Activated B cell treated with CpG ODN at 0.5 μM for 24 hours (primary cell): ENCODE measurements at regions not wholly inside any gene's neighbourhood (a gene's known extent, or its start where the extent isn't known, plus 50 kb on each side); places are given as distances from the start of the nearest gene placed in this dataset.
A peak's percentile ranks its signal among the peaks of the same experiment; 100 is the strongest.

Experiments
- ATAC-seq: fragments of 200-7000 bp; cut with Tn5 transposase; one replicate; pipeline ENCODE4 v1.10.0; 2021; ENCODE audit warnings: low read depth, mild to moderate bottlenecking, moderate library complexity
- CTCF ChIA-PET: fragments of 350-600 bp; sonication (Branson Sonifier 250); formaldehyde crosslinking; loops from one replicate; lab custom pipeline; 2021; ENCODE audit warnings: antibody characterized with exemption; lab: Charles Lee
- POLR2A ChIA-PET: fragments of 350-600 bp; sonication (Branson Sonifier 250); formaldehyde crosslinking; loops from one replicate; lab custom pipeline; 2021; ENCODE audit warnings: antibody characterized with exemption; lab: Charles Lee
- DNase-seq: peaks from one replicate; pipeline ENCODE4 v3.0.0; 2022
- H3K27ac Mint-ChIP-seq: one replicate; pipeline ENCODE4 v1.8.0; 2020; ENCODE audit warnings: mixed read lengths
- H3K27me3 Mint-ChIP-seq: one replicate; pipeline ENCODE4 v1.8.0; 2021; ENCODE audit warnings: mixed read lengths
- H3K36me3 Mint-ChIP-seq: one replicate; pipeline ENCODE4 v1.8.0; 2021; ENCODE audit warnings: low read depth, mixed read lengths
- H3K4me1 Mint-ChIP-seq: one replicate; pipeline ENCODE4 v1.8.0; 2021; ENCODE audit warnings: mixed read lengths
- H3K4me3 Mint-ChIP-seq: one replicate; pipeline ENCODE4 v1.8.0; 2020; ENCODE audit warnings: mild to moderate bottlenecking, mixed read lengths
- H3K9me3 Mint-ChIP-seq: one replicate; pipeline ENCODE4 v1.8.0; 2020; ENCODE audit warnings: mixed read lengths
- intact Hi-C: fragments of 100-400 bp; cut with micrococcal nuclease; formaldehyde crosslinking; loops from one replicate; pipeline ENCODE4 v1.15.1; 2024
- TF ChIP-seq, protein P1 (sequence below): fragments of 200-600 bp; IDR thresholded peaks from one replicate; pipeline ENCODE4 v1.8.0; 2022; ENCODE audit warnings: antibody characterized with exemption, mild to moderate bottlenecking

DNA sequence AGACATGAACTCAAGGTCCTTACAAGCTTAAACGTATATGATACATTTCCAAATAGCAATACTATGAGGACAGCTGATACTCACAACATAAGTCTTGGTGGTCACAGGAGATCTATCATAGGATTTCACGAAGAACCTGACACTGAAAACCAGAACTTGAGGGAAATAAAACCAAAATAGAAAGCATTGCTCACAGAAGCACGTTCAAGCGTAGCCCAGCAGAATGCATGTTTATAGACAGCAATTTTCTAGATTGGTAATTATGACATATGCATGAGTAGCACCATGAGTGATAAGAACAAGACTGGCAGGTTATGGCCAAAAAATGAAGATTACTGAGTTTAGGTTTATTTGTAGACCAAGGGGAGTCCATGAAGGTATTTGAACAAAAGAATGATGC, 243.5 kb downstream of the ETS1 start:
- ChIA-PET CTCF (no interaction called here), POLR2A (interaction anchor here (0.5 to 1.2 kb wide), 2 partner anchors 41 to 52 kb away, joined by 3 to 10 read pairs; no protein-coding TSS in a partner anchor)
- DNase-seq = no peak
- intact Hi-C loops = loop anchor here (2.0 kb wide), 2 partner anchors 13 to 53 kb away; no protein-coding TSS in a partner anchor
- H3K36me3 Mint-ChIP-seq = no peaks in the 10 kb centered on the region
- peaks cover 37% of the 10 kb centered on the region for H3K4me1 Mint-ChIP-seq
- H3K4me3 Mint-ChIP-seq = no peak overlapping the region
- no peaks in the 10 kb centered on the region for H3K9me3 Mint-ChIP-seq
- no peaks in the 10 kb centered on the region for H3K27me3 Mint-ChIP-seq
- peak overlapping the region; percentile 76 for H3K27ac Mint-ChIP-seq
- TF ChIP-seq, protein P1, sequence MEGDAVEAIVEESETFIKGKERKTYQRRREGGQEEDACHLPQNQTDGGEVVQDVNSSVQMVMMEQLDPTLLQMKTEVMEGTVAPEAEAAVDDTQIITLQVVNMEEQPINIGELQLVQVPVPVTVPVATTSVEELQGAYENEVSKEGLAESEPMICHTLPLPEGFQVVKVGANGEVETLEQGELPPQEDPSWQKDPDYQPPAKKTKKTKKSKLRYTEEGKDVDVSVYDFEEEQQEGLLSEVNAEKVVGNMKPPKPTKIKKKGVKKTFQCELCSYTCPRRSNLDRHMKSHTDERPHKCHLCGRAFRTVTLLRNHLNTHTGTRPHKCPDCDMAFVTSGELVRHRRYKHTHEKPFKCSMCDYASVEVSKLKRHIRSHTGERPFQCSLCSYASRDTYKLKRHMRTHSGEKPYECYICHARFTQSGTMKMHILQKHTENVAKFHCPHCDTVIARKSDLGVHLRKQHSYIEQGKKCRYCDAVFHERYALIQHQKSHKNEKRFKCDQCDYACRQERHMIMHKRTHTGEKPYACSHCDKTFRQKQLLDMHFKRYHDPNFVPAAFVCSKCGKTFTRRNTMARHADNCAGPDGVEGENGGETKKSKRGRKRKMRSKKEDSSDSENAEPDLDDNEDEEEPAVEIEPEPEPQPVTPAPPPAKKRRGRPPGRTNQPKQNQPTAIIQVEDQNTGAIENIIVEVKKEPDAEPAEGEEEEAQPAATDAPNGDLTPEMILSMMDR = no peak
- ATAC-seq = peak; percentile 31

DNA sequence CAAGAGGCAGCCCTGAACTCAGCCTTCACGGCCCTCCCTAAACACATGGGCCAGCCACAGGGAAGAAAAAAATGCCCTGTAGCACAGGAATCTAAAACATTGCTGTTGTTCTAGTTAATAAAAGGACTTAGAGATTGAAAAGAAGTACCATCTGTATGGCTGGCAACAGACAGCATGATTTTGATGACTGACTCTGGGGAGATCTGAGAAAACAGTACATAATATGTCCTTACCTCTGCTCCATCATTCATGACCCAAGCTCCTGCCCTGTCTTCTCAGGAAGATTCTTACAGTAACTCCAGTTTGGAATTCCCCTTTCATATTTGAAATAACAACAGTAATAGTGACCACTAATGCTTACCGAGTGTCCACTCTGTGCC, 244.2 kb downstream of the ETS1 start:
- POLR2A ChIA-PET = interaction anchor here (1.2 kb wide), 1 partner anchor 51 kb away, joined by 3 read pairs; no protein-coding TSS in a partner anchor
- ATAC-seq = no peak

DNA sequence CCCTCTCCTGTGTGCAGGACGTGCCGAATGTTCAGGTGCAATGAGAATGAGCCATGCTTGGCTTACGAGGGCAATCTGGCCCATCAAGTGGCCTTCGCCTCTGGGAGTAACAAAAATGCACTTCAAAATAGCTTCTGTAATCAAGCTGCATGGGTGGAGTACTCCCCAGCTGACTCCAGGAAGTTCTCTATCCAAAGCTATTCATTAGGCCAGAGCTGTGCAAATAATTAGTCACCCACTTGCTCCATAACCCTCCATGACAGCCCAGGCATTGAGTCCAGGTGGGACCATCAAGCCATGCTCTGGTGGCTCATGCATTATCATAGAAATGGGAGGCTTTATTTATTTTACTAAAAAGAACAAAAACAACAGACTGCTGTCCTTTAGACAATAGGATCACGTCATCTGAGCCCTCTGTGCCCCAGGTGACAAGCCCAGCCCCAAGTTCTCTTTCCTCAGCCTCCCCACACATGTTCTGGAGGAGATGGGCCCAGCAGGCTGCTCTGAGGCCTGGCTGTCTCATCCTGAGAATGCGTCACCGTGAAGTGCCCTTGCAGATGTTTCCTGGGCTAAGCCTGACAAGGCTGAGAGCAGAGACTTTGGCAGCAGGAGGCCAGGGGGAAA, 244.7 kb downstream of the ETS1 start:
- H3K27me3 Mint-ChIP-seq = no peaks in the 10 kb centered on the region
- POLR2A ChIA-PET = interaction anchor here (0.9 to 1.2 kb wide), 3 partner anchors 19 to 56 kb away, joined by 3 to 4 read pairs (median 3); no protein-coding TSS in a partner anchor
- H3K36me3 Mint-ChIP-seq = no peaks in the 10 kb centered on the region
- no peak overlapping the region for H3K4me3 Mint-ChIP-seq
- ATAC-seq = peak; percentile 87
- H3K27ac Mint-ChIP-seq = peak overlapping the region; percentile 76
- TF ChIP-seq, protein P1 = no peak
- intact Hi-C loops = loop anchor here (1.0 to 2.0 kb wide), 3 partner anchors 14 to 52 kb away; no protein-coding TSS in a partner anchor
- peaks cover 37% of the 10 kb centered on the region for H3K4me1 Mint-ChIP-seq
- CTCF ChIA-PET = interaction anchor here (1.0 to 1.6 kb wide), 3 partner anchors 9 to 52 kb away, joined by 3 to 5 read pairs (median 4); no protein-coding TSS in a partner anchor
- no peak for DNase-seq
- H3K9me3 Mint-ChIP-seq = no peaks in the 10 kb centered on the region

More for the DNA sequence above, 244.2 kb downstream of the ETS1 start:
- CTCF ChIA-PET = interaction anchor here (1.0 to 1.6 kb wide), 3 partner anchors 9 to 53 kb away, joined by 3 to 5 read pairs (median 4); no protein-coding TSS in a partner anchor
- no peak for DNase-seq
- intact Hi-C loops = loop anchor here (2.0 kb wide), 2 partner anchors 14 to 52 kb away; no protein-coding TSS in a partner anchor
- TF ChIP-seq, protein P1 = no peak
- H3K9me3 Mint-ChIP-seq = no peaks in the 10 kb centered on the region
- no peaks in the 10 kb centered on the region for H3K36me3 Mint-ChIP-seq
- H3K27ac Mint-ChIP-seq = peak overlapping the region; percentile 76
- peak overlapping the region; percentile 20 for H3K4me3 Mint-ChIP-seq
- no peaks in the 10 kb centered on the region for H3K27me3 Mint-ChIP-seq
- peaks cover 37% of the 10 kb centered on the region for H3K4me1 Mint-ChIP-seq

GRCh38 chr11:128341280-128342248, 245.8 kb downstream of the ETS1 start:
- Mint-ChIP-seq H3K4me3 (no peak overlapping the region), H3K9me3 (no peaks in the 10 kb centered on the region), H3K4me1 (peaks cover 37% of the 10 kb centered on the region), H3K36me3 (no peaks in the 10 kb centered on the region), H3K27me3 (no peaks in the 10 kb centered on the region), H3K27ac (no peak overlapping the region)
- intact Hi-C loops = loop anchor here (1.0 to 2.0 kb wide), 3 partner anchors 15 to 51 kb away; no protein-coding TSS in a partner anchor
- TF ChIP-seq, protein P1 = no peak
- POLR2A ChIA-PET = interaction anchor here (0.9 to 1.0 kb wide), 3 partner anchors 18 to 57 kb away, joined by 3 to 6 read pairs (median 4); no protein-coding TSS in a partner anchor
- CTCF ChIA-PET = interaction anchor here (1.3 to 1.6 kb wide), 2 partner anchors 18 to 51 kb away, joined by 3 to 5 read pairs; no protein-coding TSS in a partner anchor
- no peak for ATAC-seq
- no peak for DNase-seq
